GM23338 (cell line): ENCODE measurements at regions not wholly inside any gene's neighbourhood (a gene's known extent, or its start where the extent isn't known, plus 50 kb on each side); places are given as distances from the start of the nearest gene placed in this dataset.

ENCODE experiments used
- ATAC-seq: fragments of 200-7000 bp; cut with Tn5 transposase; 3 replicates; pipeline ENCODE4 v1.9.1; 2020
- DNase-seq: peaks from one replicate; pipeline ENCODE4 v3.0.0-alpha.2; 2015; ENCODE audit warnings: low spot score
- H2AFZ ChIP-seq: fragments of 200-600 bp; sonication (generic); 2 replicates; pipeline ENCODE4 v1.8.0; 2016; ENCODE audit warnings: antibody characterized with exemption, mild to moderate bottlenecking, moderate library complexity
- H3F3A ChIP-seq: fragments of 200-600 bp; sonication (generic); replicated peaks from 2 replicates; pipeline ENCODE4 v1.8.0; 2017; ENCODE audit warnings: antibody characterized with exemption, mixed run types, low read depth
- H3K27ac ChIP-seq: fragments of 200-600 bp; sonication (generic); 2 replicates; pipeline ENCODE4 v1.6.1; 2016; ENCODE audit warnings: low read depth
- H3K27me3 ChIP-seq: fragments of 200-600 bp; sonication (generic); 2 replicates; pipeline ENCODE4 v1.8.0; 2016; ENCODE audit warnings: mild to moderate bottlenecking, mixed run types, moderate library complexity; ENCODE audit not compliant: insufficient read depth
- H3K36me3 ChIP-seq: fragments of 200-600 bp; sonication (generic); 2 replicates; pipeline ENCODE4 v1.8.0; 2016; ENCODE audit warnings: mild to moderate bottlenecking; ENCODE audit not compliant: insufficient read depth
- H3K4me1 ChIP-seq: fragments of 200-600 bp; sonication (generic); 2 replicates; pipeline ENCODE4 v1.8.0; 2016; ENCODE audit warnings: mild to moderate bottlenecking, moderate library complexity; ENCODE audit not compliant: insufficient read depth
- H3K4me2 ChIP-seq: fragments of 200-600 bp; sonication (generic); 2 replicates; pipeline ENCODE4 v1.7.1; 2017; ENCODE audit warnings: mixed run types
- H3K4me3 ChIP-seq: fragments of 200-600 bp; sonication (generic); 2 replicates; pipeline ENCODE4 v1.6.1; 2016; ENCODE audit warnings: mixed run types
- H3K79me2 ChIP-seq: fragments of 200-600 bp; sonication (generic); replicated peaks from 2 replicates; pipeline ENCODE4 v1.8.0; 2017; ENCODE audit warnings: mild to moderate bottlenecking; ENCODE audit not compliant: insufficient read depth
- H3K9me2 ChIP-seq: fragments of 200-600 bp; sonication (generic); 2 replicates; pipeline ENCODE4 v1.8.0; 2017; ENCODE audit not compliant: insufficient read depth
- H4K20me1 ChIP-seq: fragments of 200-600 bp; sonication (generic); replicated peaks from 2 replicates; pipeline ENCODE4 v1.8.0; 2017; ENCODE audit warnings: mild to moderate bottlenecking; ENCODE audit not compliant: insufficient read depth
- H3K27ac Mint-ChIP-seq: 2 replicates; pipeline ENCODE4 v1.8.0; 2020; ENCODE audit warnings: inconsistent platforms, mild to moderate bottlenecking, moderate library complexity, mixed read lengths
- H3K27me3 Mint-ChIP-seq: 3 replicates; pipeline ENCODE4 v1.8.0; 2022; ENCODE audit warnings: low read depth, mild to moderate bottlenecking, moderate library complexity, mixed read lengths, inconsistent platforms; ENCODE audit not compliant: insufficient read depth, poor library complexity
- H3K36me3 Mint-ChIP-seq: 3 replicates; pipeline ENCODE4 v1.8.0; 2021; ENCODE audit warnings: low read depth, mild to moderate bottlenecking, inconsistent platforms, moderate library complexity, mixed read lengths
- H3K4me1 Mint-ChIP-seq: 3 replicates; pipeline ENCODE4 v1.8.0; 2020; ENCODE audit warnings: mild to moderate bottlenecking, inconsistent platforms, mixed read lengths
- H3K4me3 Mint-ChIP-seq: 3 replicates; pipeline ENCODE4 v1.8.0; 2021; ENCODE audit warnings: moderate library complexity, mild to moderate bottlenecking, inconsistent platforms, mixed read lengths
- H3K9me3 Mint-ChIP-seq: 3 replicates; pipeline ENCODE4 v1.8.0; 2020; ENCODE audit warnings: moderate library complexity, mild to moderate bottlenecking, inconsistent platforms, mixed read lengths
- EZH2 ChIP-seq: fragments of 200-600 bp; sonication (generic); IDR thresholded peaks from one replicate; pipeline ENCODE4 v1.8.0; 2017; ENCODE audit warnings: antibody characterized with exemption, mild to moderate bottlenecking, low read depth; ENCODE audit not compliant: unreplicated experiment
- NANOG ChIP-seq: IDR thresholded peaks from 2 replicates; pipeline ENCODE4 v1.6.1; 2016; ENCODE audit warnings: antibody characterized with exemption, borderline replicate concordance
- POLR2AphosphoS5 ChIP-seq: IDR thresholded peaks from 2 replicates; pipeline ENCODE4 v1.6.1; 2016; ENCODE audit warnings: antibody characterized with exemption, low read depth
- ZNF114 ChIP-seq: fragments of 250-450 bp; sonication (Bioruptor Pico); IDR thresholded peaks from 2 replicates; pipeline ENCODE4 v1.5.0; 2020; ENCODE audit warnings: mild to moderate bottlenecking, moderate library complexity
- ZNF331 ChIP-seq: fragments of 250-450 bp; sonication (Bioruptor Pico); IDR thresholded peaks from 2 replicates; pipeline ENCODE4 v1.5.0; 2020; ENCODE audit warnings: low read depth, mild to moderate bottlenecking, moderate library complexity
- TF ChIP-seq, protein P1 (sequence below): IDR thresholded peaks from 2 replicates; pipeline ENCODE4 v1.6.1; 2016; ENCODE audit warnings: antibody characterized with exemption

DNA sequence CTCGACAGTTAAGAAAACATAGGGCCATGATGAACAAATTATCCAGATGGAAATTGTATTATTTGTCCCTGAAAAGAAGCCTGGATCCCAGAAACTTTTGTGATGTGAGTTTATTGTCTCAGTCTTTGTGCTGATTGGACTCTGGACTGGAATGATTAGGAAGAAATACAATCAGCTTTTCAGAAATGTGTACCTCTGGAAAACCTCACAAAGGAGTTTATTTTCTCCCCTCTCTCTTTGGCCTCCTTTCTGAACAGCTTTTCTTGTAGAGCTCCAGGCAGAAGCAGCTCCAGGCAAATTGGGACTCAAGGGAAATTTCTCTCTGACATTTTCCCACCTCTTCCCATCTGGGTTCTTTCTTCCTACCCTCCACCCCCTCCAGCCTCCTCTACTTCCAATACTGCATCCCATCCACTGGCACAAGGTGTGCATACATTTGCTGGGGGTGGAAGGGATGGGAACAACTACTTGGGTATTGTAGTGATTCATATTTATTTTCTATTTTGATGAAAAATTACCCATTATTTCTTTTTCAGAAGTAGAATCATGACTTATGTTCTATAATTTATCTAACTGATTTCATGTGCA lies 119.7 kb downstream of the CD47 start:
- no peak for DNase-seq
- H4K20me1 ChIP-seq = no peaks in the 10 kb centered on the region
- H3K27me3 ChIP-seq = no peaks in the 10 kb centered on the region
- H3K4me3 Mint-ChIP-seq = no peak overlapping the region
- H3K79me2 ChIP-seq = no peaks in the 10 kb centered on the region
- H3K27ac Mint-ChIP-seq = no peak overlapping the region
- H3K27ac ChIP-seq = no peak overlapping the region
- peaks cover 5% of the 10 kb centered on the region for H3K4me1 Mint-ChIP-seq
- no peaks in the 10 kb centered on the region for H3K9me3 Mint-ChIP-seq
- no peaks in the 10 kb centered on the region for H3K27me3 Mint-ChIP-seq
- H3K9me2 ChIP-seq = no peaks in the 10 kb centered on the region
- H3K4me3 ChIP-seq = no peak overlapping the region
- H3F3A ChIP-seq = no peaks in the 10 kb centered on the region
- H2AFZ ChIP-seq = no peak overlapping the region
- no peak for ATAC-seq
- H3K36me3 ChIP-seq = no peaks in the 10 kb centered on the region
- no peak overlapping the region for H3K4me2 ChIP-seq
- 0 out of 2 replicates have a peak, but pooled peaks cover 3% of the 10 kb centered on the region for H3K4me1 ChIP-seq
- H3K36me3 Mint-ChIP-seq = no peaks in the 10 kb centered on the region
- no peak for TF ChIP-seq EZH2
- no peak for TF ChIP-seq ZNF114 (CRISPR knock-in tag)
- no peak for TF ChIP-seq NANOG
- TF ChIP-seq, protein P1, sequence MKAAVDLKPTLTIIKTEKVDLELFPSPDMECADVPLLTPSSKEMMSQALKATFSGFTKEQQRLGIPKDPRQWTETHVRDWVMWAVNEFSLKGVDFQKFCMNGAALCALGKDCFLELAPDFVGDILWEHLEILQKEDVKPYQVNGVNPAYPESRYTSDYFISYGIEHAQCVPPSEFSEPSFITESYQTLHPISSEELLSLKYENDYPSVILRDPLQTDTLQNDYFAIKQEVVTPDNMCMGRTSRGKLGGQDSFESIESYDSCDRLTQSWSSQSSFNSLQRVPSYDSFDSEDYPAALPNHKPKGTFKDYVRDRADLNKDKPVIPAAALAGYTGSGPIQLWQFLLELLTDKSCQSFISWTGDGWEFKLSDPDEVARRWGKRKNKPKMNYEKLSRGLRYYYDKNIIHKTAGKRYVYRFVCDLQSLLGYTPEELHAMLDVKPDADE = no peak
- TF ChIP-seq ZNF331 (CRISPR knock-in tag) = no peak

GRCh38 chr3:107969994-107970819 lies 120.6 kb downstream of the CD47 start:
- H3K4me3 ChIP-seq = no peak overlapping the region
- DNase-seq (no peak), ATAC-seq (no peak)
- no peaks in the 10 kb centered on the region for H3K9me2 ChIP-seq
- Mint-ChIP-seq H3K27ac (no peak overlapping the region), H3K36me3 (no peaks in the 10 kb centered on the region), H3K9me3 (no peaks in the 10 kb centered on the region), H3K4me3 (no peak overlapping the region), H3K4me1 (peaks cover 11% of the 10 kb centered on the region), H3K27me3 (no peaks in the 10 kb centered on the region)
- 0 out of 2 replicates have a peak, but pooled peaks cover 3% of the 10 kb centered on the region for H3K4me1 ChIP-seq
- no peaks in the 10 kb centered on the region for H3K27me3 ChIP-seq
- H4K20me1 ChIP-seq = no peaks in the 10 kb centered on the region
- TF ChIP-seq, protein P1 = no peak
- TF ChIP-seq EZH2 (no peak), POLR2AphosphoS5 (no peak)
- no peaks in the 10 kb centered on the region for H3K79me2 ChIP-seq
- 0 out of 2 replicates have a peak overlapping the region, but pooled peaks have one; percentile 18 for H2AFZ ChIP-seq
- H3K27ac ChIP-seq = no peak overlapping the region
- H3K4me2 ChIP-seq = no peak overlapping the region
- H3F3A ChIP-seq = no peaks in the 10 kb centered on the region
- no peaks in the 10 kb centered on the region for H3K36me3 ChIP-seq
